Thymus (tissue), 11 donors: ENCODE measurements at regions not wholly inside any gene's neighbourhood (a gene's known extent, or its start where the extent isn't known, plus 50 kb on each side); places are given as distances from the start of the nearest gene placed in this dataset.

Experiments used
- DNase-seq, 9 donors: peaks; one replicate each; pipeline ENCODE4 v3.0.0-alpha.2; 2013; ENCODE audit warnings: low spot score in 9 of 9, low read depth in 6 of 9, missing footprints in 1 of 9
- H3K27ac ChIP-seq, 2 donors: one replicate each; pipeline ENCODE4 v1.5.1; 2013; ENCODE audit warnings: control low read depth in 1 of 2, low read depth in 1 of 2, low read length in 1 of 2, mild to moderate bottlenecking in 1 of 2, moderate library complexity in 1 of 2
- H3K27me3 ChIP-seq, 2 donors: one replicate each; pipeline ENCODE4 v1.5.1; 2013; ENCODE audit warnings: low read length in 1 of 2; ENCODE audit not compliant: control insufficient read depth in 2 of 2, insufficient read depth in 1 of 2
- H3K36me3 ChIP-seq, 2 donors: one replicate each; pipeline ENCODE4 v1.5.1; 2013; ENCODE audit warnings: low read length in 1 of 2, mild to moderate bottlenecking in 1 of 2, moderate library complexity in 1 of 2; ENCODE audit not compliant: control insufficient read depth in 2 of 2, insufficient read depth in 2 of 2
- H3K4me1 ChIP-seq, 2 donors: one replicate each; pipeline ENCODE4 v1.5.1; 2013; ENCODE audit warnings: low read length in 2 of 2; ENCODE audit not compliant: control insufficient read depth in 2 of 2, insufficient read depth in 2 of 2
- H3K4me3 ChIP-seq, 2 donors: one replicate each; pipeline ENCODE4 v1.5.1; 2013; ENCODE audit warnings: low read length in 2 of 2, control low read depth in 1 of 2, mild to moderate bottlenecking in 1 of 2
- H3K9me3 ChIP-seq, 2 donors: one replicate each; pipeline ENCODE4 v1.5.1; 2013; ENCODE audit warnings: low read length in 1 of 2, mild to moderate bottlenecking in 1 of 2; ENCODE audit not compliant: control insufficient read depth in 2 of 2, insufficient read depth in 1 of 2
- WGBS: extraction: QIAGEN DNeasy Blood & Tissue Kit; methylation state at CpG from one replicate; pipeline ENCODE4 v1.1.7; 2013; 5-methylcytosine and 5-hydroxymethylcytosine counted together
- donor health status: healthy.

DNA sequence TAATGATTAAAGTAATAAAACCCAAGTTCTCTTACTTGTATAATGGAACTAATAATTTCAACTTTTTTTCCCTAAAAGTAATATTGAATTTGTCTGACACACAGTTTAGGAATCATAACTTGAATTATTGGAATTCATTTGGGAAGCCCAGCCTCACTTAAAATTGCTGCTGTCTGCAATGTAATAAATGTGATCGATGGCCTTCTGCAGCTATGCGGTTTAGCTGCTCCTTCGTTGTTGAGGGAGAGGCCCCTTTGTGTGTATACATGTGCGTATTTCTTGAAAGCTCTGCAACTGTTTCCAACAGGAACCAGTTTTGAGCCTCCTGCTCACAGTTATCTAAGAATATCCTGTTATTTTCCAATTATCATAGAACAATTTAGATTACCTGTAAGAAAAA, 152.5 kb downstream of the AKR1D1 start:
- no peak overlapping the region for H3K4me3 ChIP-seq
- H3K27me3 ChIP-seq: no peaks in the 10 kb centered on the region
- WGBS: 95% methylated on average over 4 of the region's 4 CpGs
- H3K9me3 ChIP-seq: peaks cover 0 to 7% of the 10 kb centered on the region in 2 donors
- no peak overlapping the region for H3K27ac ChIP-seq
- H3K4me1 ChIP-seq: no peaks in the 10 kb centered on the region
- H3K36me3 ChIP-seq: no peaks in the 10 kb centered on the region
- DNase-seq: no peak

DNA sequence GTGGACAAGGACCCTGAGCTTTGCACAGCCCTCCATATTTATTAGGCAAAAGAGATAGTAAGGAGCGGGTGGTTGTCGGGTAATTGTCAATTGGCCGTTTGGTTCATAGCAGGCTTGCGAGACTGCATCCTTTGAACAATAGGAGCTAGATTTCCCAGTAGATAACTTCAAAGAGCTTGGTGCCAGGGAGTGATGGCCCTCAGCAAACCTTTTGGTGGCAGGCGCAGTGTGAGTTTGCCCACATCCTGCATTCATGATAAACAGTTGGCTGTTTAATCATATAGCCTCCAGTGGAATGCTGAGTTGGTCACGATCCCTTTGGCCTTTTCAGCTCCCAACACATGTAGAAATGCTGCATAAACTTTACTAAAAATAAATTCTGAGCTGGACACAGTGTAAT, 156.9 kb downstream of the AKR1D1 start:
- Histone ChIP-seq H3K27ac (no peak overlapping the region), H3K4me3 (no peak overlapping the region)
- 91% methylated on average over 6 of the region's 6 CpGs for WGBS

DNA sequence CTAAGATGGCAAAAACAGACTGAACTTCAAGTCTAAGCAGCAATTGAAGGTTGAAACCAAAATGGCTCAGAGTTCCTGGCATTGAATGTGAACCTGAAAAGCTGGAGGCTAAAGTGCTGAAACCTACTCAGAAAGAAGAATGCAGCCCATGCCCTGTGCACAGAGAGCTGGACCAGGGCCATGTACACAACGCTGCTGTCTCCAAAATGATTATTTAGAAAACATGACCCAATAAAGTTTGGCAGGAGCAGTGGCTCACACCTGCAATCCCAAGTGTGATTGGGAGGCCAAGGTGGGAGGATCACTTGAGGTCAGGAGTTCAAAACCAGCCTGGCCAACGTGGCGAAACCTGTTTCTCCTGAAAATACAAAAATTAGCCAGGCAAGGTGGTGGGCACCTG, 158.9 kb downstream of the AKR1D1 start:
- Histone ChIP-seq H3K36me3 (no peaks in the 10 kb centered on the region), H3K4me1 (no peaks in the 10 kb centered on the region), H3K27ac (no peak overlapping the region), H3K27me3 (no peaks in the 10 kb centered on the region), H3K9me3 (peaks cover 0 to 10% of the 10 kb centered on the region in 2 donors), H3K4me3 (no peak overlapping the region)
- 92% methylated on average over 3 of the region's 3 CpGs for WGBS
- no peak for DNase-seq

More for the DNA sequence above, 156.9 kb downstream of the AKR1D1 start:
- Histone ChIP-seq H3K4me1 (no peaks in the 10 kb centered on the region), H3K27me3 (no peaks in the 10 kb centered on the region), H3K9me3 (peaks cover 0 to 7% of the 10 kb centered on the region in 2 donors), H3K36me3 (no peaks in the 10 kb centered on the region)
- no peak for DNase-seq

DNA sequence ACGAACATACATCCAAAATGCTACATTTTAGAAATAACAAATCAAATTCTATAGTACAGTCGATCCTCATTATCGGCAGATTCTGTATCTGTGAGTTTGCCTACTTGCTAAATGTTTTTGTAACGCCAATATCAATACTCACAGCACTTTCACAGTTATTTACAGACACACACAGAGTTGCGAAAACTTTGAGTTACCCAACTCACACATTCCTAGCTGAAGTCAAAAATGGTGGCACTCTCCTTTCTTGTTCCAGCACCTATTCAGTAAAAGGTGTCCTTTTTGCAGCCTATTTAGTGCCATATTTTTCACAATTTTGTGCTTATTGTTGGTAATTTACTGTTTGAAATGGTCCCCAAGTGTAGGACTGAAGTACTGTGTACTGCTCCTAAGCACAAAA, 161.7 kb downstream of the AKR1D1 start:
- no peaks in the 10 kb centered on the region for H3K27me3 ChIP-seq
- no peak for DNase-seq
- no peak overlapping the region for H3K4me3 ChIP-seq
- no peak overlapping the region for H3K27ac ChIP-seq
- H3K4me1 ChIP-seq: no peaks in the 10 kb centered on the region
- H3K9me3 ChIP-seq: peaks cover 0 to 6% of the 10 kb centered on the region in 2 donors
- whole genome bisulfite sequencing: 98% methylated on average over 5 of the region's 5 CpGs
- no peaks in the 10 kb centered on the region for H3K36me3 ChIP-seq

DNA sequence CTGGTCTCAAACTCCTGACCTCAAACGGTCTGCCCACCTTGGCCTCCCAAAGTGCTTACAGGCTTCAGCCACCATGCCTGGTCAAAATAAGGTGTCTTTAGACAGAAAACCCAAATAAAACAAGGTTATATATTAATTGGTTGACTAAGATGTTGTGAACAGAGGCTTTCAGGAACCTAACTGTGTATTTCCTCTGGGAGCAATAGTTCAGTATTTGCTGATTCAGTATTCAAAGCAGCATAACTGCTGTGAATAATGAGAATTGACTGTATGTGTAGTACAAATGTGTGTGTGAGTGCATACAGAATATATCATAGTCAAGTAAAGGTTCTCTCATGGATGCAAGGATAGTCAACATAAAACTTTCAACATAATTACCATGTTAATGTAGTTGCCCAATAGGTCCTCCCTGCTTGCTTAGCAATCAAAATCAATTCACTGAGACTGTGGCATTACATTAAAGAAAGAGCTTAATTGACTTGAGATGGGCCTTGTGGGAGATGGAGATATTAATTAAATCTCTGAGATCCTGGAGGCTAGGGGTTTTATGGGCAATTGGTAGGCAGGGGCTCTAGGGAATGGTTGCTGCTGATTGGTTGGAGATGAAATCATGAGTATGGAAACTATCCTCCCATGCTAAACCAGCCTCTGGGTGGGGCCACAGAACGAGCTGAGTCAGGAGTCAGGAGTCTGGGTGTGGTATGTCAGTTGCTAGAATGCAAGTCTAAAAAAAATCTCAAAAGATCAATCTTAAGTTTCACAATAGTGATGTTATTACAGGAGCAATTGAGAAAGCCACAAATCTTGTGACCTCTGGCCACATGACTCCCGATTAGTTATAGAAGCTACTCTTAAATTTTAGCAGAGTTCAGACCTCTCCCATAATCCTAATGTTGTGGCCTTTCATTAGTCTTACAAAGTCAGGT, 162.7 kb downstream of the AKR1D1 start:
- Histone ChIP-seq H3K4me3 (no peak overlapping the region), H3K27ac (no peak overlapping the region), H3K27me3 (no peaks in the 10 kb centered on the region), H3K9me3 (peaks cover 0 to 3% of the 10 kb centered on the region in 2 donors), H3K4me1 (no peaks in the 10 kb centered on the region), H3K36me3 (no peaks in the 10 kb centered on the region)
- DNase-seq: no peak
- 91% methylated on average over 3 of the region's 3 CpGs for WGBS

DNA sequence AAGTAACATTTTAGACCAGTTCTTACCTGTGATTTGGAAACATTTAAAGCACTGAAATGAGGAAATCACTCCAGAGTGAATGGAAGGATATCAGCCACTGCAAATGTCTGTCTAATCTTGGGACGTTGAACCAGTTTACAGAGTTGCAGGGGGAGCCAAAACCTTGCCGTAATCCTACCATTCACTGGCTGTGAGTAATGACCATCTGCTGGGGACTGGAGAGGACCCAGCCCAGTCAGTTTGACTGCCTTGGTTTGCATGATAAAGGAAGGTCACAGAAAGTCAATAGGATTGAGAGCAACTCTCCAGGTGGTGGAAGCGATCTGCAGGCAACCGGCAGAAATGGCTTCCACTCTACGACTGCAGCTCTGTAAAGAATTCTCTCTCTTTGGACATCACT, 167.2 kb downstream of the AKR1D1 start:
- H3K4me3 ChIP-seq: no peak overlapping the region
- no peak for DNase-seq

DNA sequence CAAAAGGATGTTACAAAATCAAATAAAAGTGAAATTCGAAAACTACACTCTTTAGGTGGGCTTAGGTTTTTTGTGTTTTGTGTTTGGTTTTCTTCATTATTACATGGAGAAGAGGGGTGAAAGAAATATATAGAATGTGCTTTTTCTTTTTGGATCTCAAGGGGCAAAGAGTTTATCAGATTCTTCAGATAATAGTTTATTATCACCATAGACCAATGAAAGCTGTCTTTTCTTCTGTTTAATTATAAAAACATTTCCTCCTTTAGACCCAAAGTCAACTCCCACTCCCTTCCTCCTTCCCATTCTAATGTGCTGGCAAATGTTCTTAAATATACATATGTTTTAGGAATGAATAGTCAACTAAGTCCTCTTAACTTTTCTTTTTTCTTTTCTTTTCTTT, 167.6 kb downstream of the AKR1D1 start:
- Histone ChIP-seq H3K36me3 (no peaks in the 10 kb centered on the region), H3K4me3 (no peak overlapping the region), H3K27ac (no peak overlapping the region), H3K9me3 (peaks cover 0 to 1% of the 10 kb centered on the region in 2 donors), H3K4me1 (no peaks in the 10 kb centered on the region), H3K27me3 (no peaks in the 10 kb centered on the region)
- DNase-seq: no peak
- WGBS: 91% methylated on average over 1 of the region's 1 CpG

More for the DNA sequence above, 167.2 kb downstream of the AKR1D1 start:
- peaks cover 1 to 2% of the 10 kb centered on the region in 2 donors for H3K9me3 ChIP-seq
- no peaks in the 10 kb centered on the region for H3K27me3 ChIP-seq
- H3K36me3 ChIP-seq: no peaks in the 10 kb centered on the region
- H3K4me1 ChIP-seq: no peaks in the 10 kb centered on the region
- no peak overlapping the region for H3K27ac ChIP-seq
- WGBS: 94% methylated on average over 5 of the region's 5 CpGs

DNA sequence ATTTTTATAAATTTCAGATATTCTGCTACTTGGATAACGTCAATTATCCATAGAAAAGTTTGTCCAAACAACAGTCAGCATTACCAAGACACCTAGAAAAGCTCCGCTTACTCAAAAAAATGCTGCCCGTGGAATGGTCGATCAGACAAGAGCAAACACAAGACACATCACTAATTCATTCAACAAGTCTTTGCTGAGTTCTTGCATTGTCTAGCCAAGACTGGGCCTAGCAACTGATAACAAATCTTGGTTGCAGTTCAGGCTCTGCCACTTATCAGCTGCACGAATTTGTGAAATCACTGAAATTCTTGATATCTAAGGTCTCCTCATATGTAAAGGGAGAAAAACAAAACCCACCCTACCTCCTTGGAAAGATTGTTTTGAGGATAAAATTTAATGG, 168.3 kb downstream of the AKR1D1 start:
- no peak for DNase-seq

DNA sequence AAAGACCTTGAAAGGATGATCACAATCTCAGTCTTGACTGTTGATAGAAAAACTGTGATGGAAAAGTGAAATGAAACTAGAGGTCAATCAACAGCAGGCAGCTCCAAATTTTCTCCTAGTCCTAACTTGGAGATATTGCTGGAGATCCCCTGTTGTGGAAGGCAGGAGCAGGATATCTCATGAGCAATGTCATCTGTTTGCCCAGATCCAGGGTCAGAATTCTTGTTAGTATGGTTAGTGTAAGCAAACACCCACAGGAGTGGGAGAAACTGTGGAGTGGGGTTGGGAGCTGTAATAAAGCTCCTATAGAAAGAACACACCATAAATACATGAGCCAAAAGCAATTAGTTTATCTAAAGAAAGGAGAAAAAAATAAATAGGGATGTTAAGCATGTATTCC, 169.0 kb downstream of the AKR1D1 start:
- DNase-seq: no peak
- Histone ChIP-seq H3K27ac (no peak overlapping the region), H3K9me3 (peaks cover 0 to 1% of the 10 kb centered on the region in 2 donors), H3K27me3 (no peaks in the 10 kb centered on the region), H3K4me3 (no peak overlapping the region), H3K36me3 (no peaks in the 10 kb centered on the region), H3K4me1 (no peaks in the 10 kb centered on the region)

More for the DNA sequence above, 168.3 kb downstream of the AKR1D1 start:
- Histone ChIP-seq H3K4me3 (no peak overlapping the region), H3K36me3 (no peaks in the 10 kb centered on the region), H3K27me3 (no peaks in the 10 kb centered on the region), H3K9me3 (peaks cover 0 to 1% of the 10 kb centered on the region in 2 donors), H3K4me1 (no peaks in the 10 kb centered on the region), H3K27ac (no peak overlapping the region)
- WGBS: 93% methylated on average over 5 of the region's 5 CpGs
